Skeletal muscle tissue (tissue), 3 donors: ENCODE measurements at regions not wholly inside any gene's neighbourhood (a gene's known extent, or its start where the extent isn't known, plus 50 kb on each side); places are given as distances from the start of the nearest gene placed in this dataset.
A peak's percentile ranks its signal among the peaks of the same experiment; 100 is the strongest.

Experiments
- H3K27ac ChIP-seq: one replicate; pipeline ENCODE4 v1.7.0; 2013; ENCODE audit warnings: mild to moderate bottlenecking, low read depth, low read length, inconsistent platforms
- H3K27me3 ChIP-seq, 3 donors: one replicate each; pipeline ENCODE4 v1.7.0; 2013; ENCODE audit warnings: low read length in 3 of 3; ENCODE audit not compliant: control insufficient read depth in 3 of 3, insufficient read depth in 3 of 3
- H3K36me3 ChIP-seq, 3 donors: one replicate each; pipeline ENCODE4 v1.7.0; 2013; ENCODE audit warnings: low read length in 3 of 3; ENCODE audit not compliant: control insufficient read depth in 3 of 3, insufficient read depth in 3 of 3
- H3K4me1 ChIP-seq, 3 donors: one replicate each; pipeline ENCODE4 v1.7.0; 2013; ENCODE audit warnings: low read length in 3 of 3, mild to moderate bottlenecking in 3 of 3; ENCODE audit not compliant: control insufficient read depth in 3 of 3, insufficient read depth in 3 of 3
- H3K4me3 ChIP-seq, 3 donors: one replicate each; pipeline ENCODE4 v1.7.0; 2013; ENCODE audit warnings: low read length in 3 of 3
- H3K9ac ChIP-seq, 3 donors: one replicate each; pipeline ENCODE4 v1.7.0; 2013; ENCODE audit warnings: low read length in 3 of 3, mild to moderate bottlenecking in 3 of 3, moderate library complexity in 2 of 3, low read depth in 1 of 3
- H3K9me3 ChIP-seq, 3 donors: one replicate each; pipeline ENCODE4 v1.7.0; 2013; ENCODE audit warnings: low read length in 3 of 3; ENCODE audit not compliant: control insufficient read depth in 3 of 3
- donor health status: Osteomylitis.

DNA sequence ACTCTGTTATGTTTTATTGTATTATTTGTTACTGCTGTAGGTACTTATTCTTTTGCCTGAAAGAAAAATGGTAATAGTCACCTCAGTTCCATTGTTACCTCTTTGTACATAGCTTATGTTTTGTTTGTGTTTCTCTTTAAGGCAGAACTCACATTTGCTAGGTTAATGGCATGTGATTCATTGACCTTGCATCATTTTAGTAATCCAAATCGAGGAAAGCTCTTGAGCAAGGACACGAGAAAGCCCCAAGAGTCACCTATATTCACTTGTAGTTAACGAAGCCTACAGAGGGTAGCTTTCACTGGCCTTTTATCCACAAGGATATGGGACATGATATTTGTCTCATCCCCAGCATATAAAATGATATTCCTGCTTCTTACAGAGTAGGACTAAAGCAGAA is 1765.2 kb downstream of the NCAM2 start:
- Histone ChIP-seq H3K27me3 (no peaks in the 10 kb centered on the region), H3K4me3 (no peak overlapping the region), H3K27ac (no peak overlapping the region), H3K4me1 (no peaks in the 10 kb centered on the region), H3K9me3 (no peaks in the 10 kb centered on the region), H3K36me3 (no peaks in the 10 kb centered on the region), H3K9ac (no peak overlapping the region)

GRCh38 chr21:22764222-22764621 is 1766.0 kb downstream of the NCAM2 start:
- Histone ChIP-seq H3K27me3 (no peaks in the 10 kb centered on the region), H3K4me1 (no peaks in the 10 kb centered on the region), H3K36me3 (no peaks in the 10 kb centered on the region), H3K27ac (no peak overlapping the region), H3K9me3 (no peaks in the 10 kb centered on the region), H3K9ac (no peak overlapping the region), H3K4me3 (no peak overlapping the region)

DNA sequence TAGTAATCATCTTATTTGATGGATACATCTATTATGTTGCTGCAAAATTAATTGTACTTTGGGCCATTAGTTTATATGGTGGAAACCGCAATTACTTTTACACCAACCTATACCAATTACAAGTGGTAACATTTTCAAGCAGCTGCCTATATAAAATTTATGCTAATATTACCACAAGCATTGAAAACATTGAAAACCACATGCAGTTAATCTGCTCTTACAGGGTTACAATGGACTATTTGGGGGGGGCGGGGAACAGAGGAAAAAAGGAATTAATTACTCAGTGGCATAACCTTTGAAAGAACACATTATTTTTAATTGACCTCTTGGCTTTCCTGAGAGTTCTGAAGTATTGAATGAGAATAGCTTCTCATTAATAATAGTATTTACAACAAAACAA is 1793.2 kb downstream of the NCAM2 start:
- H3K27ac ChIP-seq: no peak overlapping the region
- no peak overlapping the region for H3K4me3 ChIP-seq
- no peak overlapping the region for H3K9ac ChIP-seq
- no peaks in the 10 kb centered on the region for H3K36me3 ChIP-seq
- no peaks in the 10 kb centered on the region for H3K4me1 ChIP-seq
- H3K27me3 ChIP-seq: no peaks in the 10 kb centered on the region
- no peaks in the 10 kb centered on the region for H3K9me3 ChIP-seq

GRCh38 chr21:22791986-22792560 is 1793.9 kb downstream of the NCAM2 start:
- no peaks in the 10 kb centered on the region for H3K9me3 ChIP-seq
- H3K27me3 ChIP-seq: no peaks in the 10 kb centered on the region
- H3K4me1 ChIP-seq: no peaks in the 10 kb centered on the region
- H3K9ac ChIP-seq: no peak overlapping the region
- H3K27ac ChIP-seq: no peak overlapping the region
- no peak overlapping the region for H3K4me3 ChIP-seq
- no peaks in the 10 kb centered on the region for H3K36me3 ChIP-seq

DNA sequence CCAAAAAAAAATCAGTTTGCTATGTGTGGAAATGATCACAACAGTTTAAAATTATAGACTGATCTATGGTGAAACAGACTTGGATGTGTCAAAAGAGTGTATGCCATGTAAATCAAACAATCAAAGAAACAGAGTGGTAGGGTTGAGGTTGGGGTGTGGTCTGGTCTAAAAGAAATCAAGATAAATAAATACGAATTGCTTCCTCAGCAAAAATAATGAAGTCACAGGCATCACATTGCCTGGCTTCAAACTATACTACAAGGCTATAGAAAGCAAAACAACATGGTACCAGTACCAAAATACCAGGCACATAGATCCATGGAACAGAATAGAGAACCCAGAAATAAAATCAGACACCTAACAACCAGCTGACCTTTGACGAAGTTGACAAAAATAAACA is 1796.9 kb downstream of the NCAM2 start:
- Histone ChIP-seq H3K36me3 (no peaks in the 10 kb centered on the region), H3K9me3 (no peaks in the 10 kb centered on the region), H3K27ac (no peak overlapping the region), H3K4me1 (no peaks in the 10 kb centered on the region), H3K27me3 (no peaks in the 10 kb centered on the region), H3K9ac (no peak overlapping the region), H3K4me3 (no peak overlapping the region)

- Histone ChIP-seq H3K27ac (no peak overlapping the region), H3K9me3 (no peaks in the 10 kb centered on the region), H3K4me1 (no peaks in the 10 kb centered on the region), H3K4me3 (peak overlapping the region in 1 of 3 donors; percentile 9), H3K9ac (no peak overlapping the region), H3K36me3 (no peaks in the 10 kb centered on the region), H3K27me3 (no peaks in the 10 kb centered on the region)
Observed at GRCh38 chr21:22795644-22796043, 1797.4 kb downstream of the NCAM2 start.

- Histone ChIP-seq H3K27me3 (no peaks in the 10 kb centered on the region), H3K4me1 (no peaks in the 10 kb centered on the region)
Observed at GRCh38 chr21:22796147-22796546, 1797.9 kb downstream of the NCAM2 start.

DNA sequence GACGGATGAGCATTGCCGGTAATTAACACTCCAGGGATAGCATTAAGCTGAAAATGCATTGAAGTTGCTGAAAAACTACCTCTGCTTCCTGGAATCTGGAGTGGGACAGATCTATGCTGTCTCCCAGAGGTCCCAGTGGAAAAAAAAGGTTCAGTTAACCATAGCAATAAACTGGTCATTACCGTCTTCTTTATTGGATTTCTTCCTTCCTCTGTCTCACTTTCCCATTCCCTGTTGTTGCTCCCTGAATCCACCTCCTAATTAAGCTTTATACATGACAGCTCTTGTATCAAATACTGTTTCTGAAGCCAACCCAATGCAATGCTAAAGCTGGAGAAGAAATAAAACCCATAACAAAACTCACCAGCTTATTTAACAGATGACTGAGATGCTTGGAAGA is 1805.9 kb downstream of the NCAM2 start:
- Histone ChIP-seq H3K9ac (no peak overlapping the region), H3K9me3 (no peaks in the 10 kb centered on the region), H3K27me3 (no peaks in the 10 kb centered on the region), H3K4me1 (no peaks in the 10 kb centered on the region), H3K4me3 (peak overlapping the region in 1 of 3 donors; percentile 14), H3K27ac (no peak overlapping the region), H3K36me3 (no peaks in the 10 kb centered on the region)

More at GRCh38 chr21:22796147-22796546, 1797.9 kb downstream of the NCAM2 start:
- Histone ChIP-seq H3K27ac (no peak overlapping the region), H3K4me3 (peak overlapping the region in 1 of 3 donors; percentile 9), H3K36me3 (no peaks in the 10 kb centered on the region), H3K9me3 (no peaks in the 10 kb centered on the region), H3K9ac (no peak overlapping the region)

GRCh38 chr21:22806278-22806677 is 1808.1 kb downstream of the NCAM2 start:
- Histone ChIP-seq H3K27ac (no peak overlapping the region), H3K36me3 (no peaks in the 10 kb centered on the region), H3K27me3 (no peaks in the 10 kb centered on the region), H3K9ac (no peak overlapping the region), H3K4me3 (no peak overlapping the region), H3K9me3 (no peaks in the 10 kb centered on the region), H3K4me1 (no peaks in the 10 kb centered on the region)

DNA sequence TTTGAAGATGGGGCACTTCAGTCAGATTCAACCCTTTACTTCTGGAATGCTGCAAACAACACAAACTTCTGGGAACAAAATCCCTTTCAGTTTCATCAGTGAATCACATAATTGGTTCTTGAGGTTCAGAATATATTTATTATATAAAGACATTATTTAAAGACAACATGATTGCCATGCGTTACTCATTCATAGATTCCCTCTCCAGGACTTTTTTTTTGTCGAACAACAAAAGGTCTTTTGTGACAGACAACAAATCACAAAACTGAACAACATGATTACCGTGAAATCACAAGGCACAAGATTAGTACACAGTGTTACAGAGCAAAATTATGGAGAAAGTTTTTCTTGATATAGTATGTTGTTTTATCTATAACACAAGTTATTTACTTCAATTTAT is 1815.0 kb downstream of the NCAM2 start:
- no peak overlapping the region for H3K9ac ChIP-seq
- H3K4me3 ChIP-seq: no peak overlapping the region
- no peaks in the 10 kb centered on the region for H3K9me3 ChIP-seq
- H3K27ac ChIP-seq: no peak overlapping the region
- H3K27me3 ChIP-seq: no peaks in the 10 kb centered on the region
- H3K4me1 ChIP-seq: no peaks in the 10 kb centered on the region
- no peaks in the 10 kb centered on the region for H3K36me3 ChIP-seq
